B cell (primary cell): ENCODE measurements at regions not wholly inside any gene's neighbourhood (a gene's known extent, or its start where the extent isn't known, plus 50 kb on each side); places are given as distances from the start of the nearest gene placed in this dataset.
"Not testable (repeated sequence)": the region's sequence is repeated elsewhere in the genome, so short reads cannot be mapped to it uniquely, and the experiment has no call there.

ENCODE experiments used
- ATAC-seq: fragments of 200-7000 bp; cut with Tn5 transposase; one replicate; pipeline ENCODE4 v1.10.0; 2021; ENCODE audit warnings: low read depth, mild to moderate bottlenecking, moderate number of reproducible peaks, moderate library complexity
- CTCF ChIA-PET: fragments of 350-600 bp; sonication (Branson Sonifier 250); formaldehyde crosslinking; loops from one replicate; lab custom pipeline; 2021; ENCODE audit warnings: antibody characterized with exemption, inconsistent platforms; lab: Charles Lee
- POLR2A ChIA-PET: fragments of 350-600 bp; sonication (Branson Sonifier 250); formaldehyde crosslinking; loops from one replicate; lab custom pipeline; 2021; ENCODE audit warnings: antibody characterized with exemption; lab: Charles Lee
- DNase-seq: peaks from one replicate; pipeline ENCODE4 v3.0.0; 2013
- H2AFZ ChIP-seq: 2 replicates; pipeline ENCODE4 v1.6.1; 2012; ENCODE audit warnings: mild to moderate bottlenecking, low read depth, low read length; ENCODE audit not compliant: insufficient read depth, poor library complexity, severe bottlenecking
- H3K27ac ChIP-seq, 2 donors: 1 replicate in 1 of 2; 2 replicates in 1 of 2; pipeline ENCODE4 v1.5.1; 2012 to 2013; ENCODE audit warnings: low read length in 2 of 2, mild to moderate bottlenecking in 2 of 2, moderate library complexity in 1 of 2
- H3K27me3 ChIP-seq, 4 experiments: fragments of 200-600 bp in 1 of 4; sonication (generic) in 1 of 4; replicated peaks in 1 of 4; 1 replicate in 2 of 4; 2 replicates in 2 of 4; pipeline versions ENCODE4 v1.6.1 to v1.7.0; 2013 to 2016; ENCODE audit warnings: low read length in 3 of 4, mild to moderate bottlenecking in 2 of 4, mixed read lengths in 1 of 4, moderate library complexity in 1 of 4; ENCODE audit not compliant: insufficient read depth in 4 of 4, control insufficient read depth in 3 of 4; ENCODE audit errors: control extremely low read depth in 1 of 4
- H3K36me3 ChIP-seq, 2 experiments: replicated peaks in 1 of 2; 1 replicate in 1 of 2; 2 replicates in 1 of 2; pipeline versions ENCODE4 v1.6.1 to v1.7.1; 2013; ENCODE audit warnings: low read length in 1 of 2; ENCODE audit not compliant: insufficient read depth in 2 of 2, control insufficient read depth in 1 of 2; ENCODE audit errors: control extremely low read depth in 1 of 2, extremely low read depth in 1 of 2
- H3K4me1 ChIP-seq, 2 donors: fragments of 200-600 bp in 1 of 2; sonication (generic) in 1 of 2; 1 replicate in 1 of 2; 2 replicates in 1 of 2; pipeline versions ENCODE4 v1.5.1 to v1.6.1; 2013 to 2017; ENCODE audit warnings: low read length in 2 of 2; ENCODE audit not compliant: control insufficient read depth in 2 of 2, insufficient read depth in 2 of 2
- H3K4me2 ChIP-seq: replicated peaks from 2 replicates; pipeline ENCODE3; 2012; ENCODE audit warnings: mild to moderate bottlenecking, low read depth, low read length; ENCODE audit not compliant: poor library complexity, severe bottlenecking
- H3K4me3 ChIP-seq, 5 experiments: fragments of 200-600 bp in 1 of 5; sonication (generic) in 1 of 5; 1 replicate in 3 of 5; 2 replicates in 2 of 5; pipeline versions ENCODE4 v1.5.1 to v1.7.0; 2011 to 2016; ENCODE audit warnings: low read length in 4 of 5, mild to moderate bottlenecking in 4 of 5, low read depth in 2 of 5, control low read depth in 1 of 5, moderate library complexity in 1 of 5; ENCODE audit not compliant: insufficient read depth in 1 of 5; ENCODE audit errors: control extremely low read depth in 1 of 5, extremely low read depth in 1 of 5
- H3K79me2 ChIP-seq: fragments of 200-600 bp; sonication (generic); one replicate; pipeline ENCODE4 v1.6.0; 2016; ENCODE audit warnings: low read length; ENCODE audit not compliant: control insufficient read depth, insufficient read depth
- H3K9ac ChIP-seq: fragments of 200-600 bp; sonication (generic); 2 replicates; pipeline ENCODE4 v1.6.1; 2017; ENCODE audit warnings: mild to moderate bottlenecking, low read length, moderate library complexity
- H3K9me3 ChIP-seq, 3 donors: one replicate each; pipeline versions ENCODE4 v1.6.1 to v1.7.1; 2013; ENCODE audit warnings: low read length in 2 of 3; ENCODE audit not compliant: control insufficient read depth in 2 of 3, insufficient read depth in 1 of 3; ENCODE audit errors: control extremely low read depth in 1 of 3
- H4K20me1 ChIP-seq: 2 replicates; pipeline ENCODE4 v1.6.0; 2012; ENCODE audit warnings: mild to moderate bottlenecking, low read length; ENCODE audit not compliant: insufficient read depth, control insufficient read depth, poor library complexity, severe bottlenecking
- H3K27ac Mint-ChIP-seq: one replicate; pipeline ENCODE4 v1.8.0; 2021; ENCODE audit warnings: mixed read lengths
- H3K27me3 Mint-ChIP-seq: one replicate; pipeline ENCODE4 v1.8.0; 2021; ENCODE audit warnings: mixed read lengths
- H3K4me1 Mint-ChIP-seq: one replicate; pipeline ENCODE4 v1.8.0; 2021; ENCODE audit warnings: mixed read lengths
- H3K4me3 Mint-ChIP-seq: one replicate; pipeline ENCODE4 v1.8.0; 2021; ENCODE audit warnings: mixed read lengths
- H3K9me3 Mint-ChIP-seq: one replicate; pipeline ENCODE4 v1.8.0; 2022; ENCODE audit warnings: mixed read lengths; ENCODE audit not compliant: insufficient read depth
- EZH2 ChIP-seq: IDR thresholded peaks from 2 replicates; pipeline ENCODE4 v1.6.1; 2012; ENCODE audit warnings: borderline replicate concordance, low read depth, mild to moderate bottlenecking, moderate library complexity, low read length; ENCODE audit not compliant: insufficient read depth, poor library complexity, severe bottlenecking
- WGBS: methylation state at CpG from one replicate; pipeline ENCODE4 v1.1.5; 2013; ENCODE audit warnings: missing lambda C conversion rate; ENCODE audit not compliant: insufficient coverage; 5-methylcytosine and 5-hydroxymethylcytosine counted together
- intact Hi-C: fragments of 100-400 bp; cut with micrococcal nuclease; formaldehyde crosslinking; loops from one replicate; pipeline ENCODE4 v1.10.0; 2022
- TF ChIP-seq, protein P1 (sequence below): fragments of 200-600 bp; IDR thresholded peaks from one replicate; pipeline ENCODE4 v1.8.0; 2022; ENCODE audit warnings: antibody characterized with exemption, mild to moderate bottlenecking

DNA sequence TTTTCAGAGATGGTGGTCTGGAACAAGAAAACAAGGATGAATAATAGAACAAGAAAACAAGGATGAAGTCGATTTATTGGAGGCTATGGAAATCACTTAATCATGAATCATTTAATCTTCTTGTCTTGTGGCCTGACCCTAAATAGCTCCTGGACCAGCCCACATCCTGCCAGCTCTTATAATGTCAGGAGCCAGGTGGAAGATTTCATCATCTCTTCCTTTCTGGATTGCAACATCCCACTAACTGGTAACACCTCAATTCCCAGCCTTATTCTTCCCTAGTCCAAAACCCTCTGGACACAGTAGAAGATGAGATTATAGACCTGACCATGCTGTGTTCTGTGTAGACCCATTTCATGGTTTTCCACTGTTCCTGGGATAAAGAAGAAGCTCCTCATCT lies 470.1 kb upstream of the USP9Y start:
- Histone ChIP-seq H3K36me3 (no peaks in the 10 kb centered on the region), H3K9me3 (no peaks in the 10 kb centered on the region), H3K4me3 (no peak overlapping the region), H3K4me2 (no peak overlapping the region), H3K9ac (no peak overlapping the region), H3K4me1 (no peaks in the 10 kb centered on the region), H2AFZ (no peak overlapping the region), H4K20me1 (no peaks in the 10 kb centered on the region), H3K27ac (no peak overlapping the region), H3K79me2 (no peaks in the 10 kb centered on the region), H3K27me3 (no peaks in the 10 kb centered on the region)
- no CpG with 5 or more reads among the region's 1 CpG for WGBS
- Mint-ChIP-seq H3K9me3 (no peaks in the 10 kb centered on the region), H3K27ac (no peak overlapping the region), H3K4me3 (no peak overlapping the region), H3K4me1 (no peaks in the 10 kb centered on the region), H3K27me3 (no peaks in the 10 kb centered on the region)
- POLR2A ChIA-PET = no interaction called here
- TF ChIP-seq EZH2 = no peak
- TF ChIP-seq, protein P1, sequence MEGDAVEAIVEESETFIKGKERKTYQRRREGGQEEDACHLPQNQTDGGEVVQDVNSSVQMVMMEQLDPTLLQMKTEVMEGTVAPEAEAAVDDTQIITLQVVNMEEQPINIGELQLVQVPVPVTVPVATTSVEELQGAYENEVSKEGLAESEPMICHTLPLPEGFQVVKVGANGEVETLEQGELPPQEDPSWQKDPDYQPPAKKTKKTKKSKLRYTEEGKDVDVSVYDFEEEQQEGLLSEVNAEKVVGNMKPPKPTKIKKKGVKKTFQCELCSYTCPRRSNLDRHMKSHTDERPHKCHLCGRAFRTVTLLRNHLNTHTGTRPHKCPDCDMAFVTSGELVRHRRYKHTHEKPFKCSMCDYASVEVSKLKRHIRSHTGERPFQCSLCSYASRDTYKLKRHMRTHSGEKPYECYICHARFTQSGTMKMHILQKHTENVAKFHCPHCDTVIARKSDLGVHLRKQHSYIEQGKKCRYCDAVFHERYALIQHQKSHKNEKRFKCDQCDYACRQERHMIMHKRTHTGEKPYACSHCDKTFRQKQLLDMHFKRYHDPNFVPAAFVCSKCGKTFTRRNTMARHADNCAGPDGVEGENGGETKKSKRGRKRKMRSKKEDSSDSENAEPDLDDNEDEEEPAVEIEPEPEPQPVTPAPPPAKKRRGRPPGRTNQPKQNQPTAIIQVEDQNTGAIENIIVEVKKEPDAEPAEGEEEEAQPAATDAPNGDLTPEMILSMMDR = no peak
- DNase-seq = no peak
- no peak for ATAC-seq
- CTCF ChIA-PET = no interaction called here
- intact Hi-C loops = no loop called here

DNA sequence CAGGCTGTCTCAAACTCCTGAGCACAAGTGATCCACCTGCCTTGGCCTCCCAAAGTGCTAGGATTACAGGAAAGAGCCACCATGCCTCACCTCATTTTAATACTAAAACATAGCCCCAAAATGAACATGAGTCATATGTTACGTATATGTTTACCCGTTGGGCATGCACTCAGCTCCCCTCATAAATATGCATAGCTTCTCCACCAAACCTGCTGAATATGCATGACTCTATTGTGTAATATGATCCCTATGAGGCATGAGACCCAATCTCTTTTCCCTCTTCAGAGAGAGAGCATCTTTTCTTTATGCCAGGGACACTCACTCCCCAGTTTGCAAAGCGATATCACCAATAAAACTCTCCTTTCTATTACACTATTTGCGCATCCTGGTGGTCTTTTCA lies 464.6 kb upstream of the USP9Y start:
- ChIA-PET POLR2A (no interaction called here), CTCF (no interaction called here)
- TF ChIP-seq, protein P1 = no peak
- no peak for TF ChIP-seq EZH2
- no peak overlapping the region for H3K4me3 Mint-ChIP-seq
- H3K36me3 ChIP-seq = no peaks in the 10 kb centered on the region
- intact Hi-C loops = no loop called here
- ATAC-seq = no peak
- no CpG with 5 or more reads among the region's 4 CpGs for WGBS
- H2AFZ ChIP-seq = no peak overlapping the region
- H3K27me3 ChIP-seq = no peaks in the 10 kb centered on the region
- H3K27me3 Mint-ChIP-seq = no peaks in the 10 kb centered on the region
- no peak overlapping the region for H3K4me3 ChIP-seq
- H3K9ac ChIP-seq = no peak overlapping the region
- DNase-seq = no peak
- no peaks in the 10 kb centered on the region for H3K9me3 Mint-ChIP-seq
- no peak overlapping the region for H3K4me2 ChIP-seq
- H4K20me1 ChIP-seq = no peaks in the 10 kb centered on the region
- no peaks in the 10 kb centered on the region for H3K9me3 ChIP-seq
- no peaks in the 10 kb centered on the region for H3K4me1 Mint-ChIP-seq
- no peak overlapping the region for H3K27ac ChIP-seq
- no peak overlapping the region for H3K27ac Mint-ChIP-seq
- H3K79me2 ChIP-seq = no peaks in the 10 kb centered on the region
- H3K4me1 ChIP-seq = no peaks in the 10 kb centered on the region

DNA sequence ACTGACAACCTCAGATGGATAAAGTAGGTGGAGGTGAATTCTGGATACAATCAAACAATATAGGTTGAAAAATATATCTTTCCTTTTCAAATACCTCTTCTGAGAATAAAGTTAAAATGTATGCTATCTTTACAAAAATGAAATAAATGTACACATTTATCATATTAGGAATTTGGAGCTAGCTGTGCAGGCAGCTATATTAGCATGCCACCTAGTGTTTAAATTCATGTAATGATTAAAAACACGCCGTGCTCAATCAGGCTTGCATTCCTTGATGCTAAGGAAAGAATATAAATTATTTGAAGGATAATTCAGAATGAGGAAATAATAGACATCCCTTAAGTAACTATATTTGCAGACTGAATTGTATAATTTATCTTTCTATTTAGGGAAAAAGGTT lies 460.7 kb upstream of the USP9Y start:
- DNase-seq, H3K4me1 Mint-ChIP-seq, H3K9ac ChIP-seq, H3K4me3 Mint-ChIP-seq, H3K27me3 ChIP-seq, H3K36me3 ChIP-seq, ATAC-seq, H3K9me3 ChIP-seq, H3K79me2 ChIP-seq, intact Hi-C loops, H2AFZ ChIP-seq, H3K4me3 ChIP-seq, H3K27me3 Mint-ChIP-seq, H3K27ac Mint-ChIP-seq, H3K9me3 Mint-ChIP-seq, CTCF ChIA-PET, H3K27ac ChIP-seq, H3K4me2 ChIP-seq, H3K4me1 ChIP-seq, POLR2A ChIA-PET, H4K20me1 ChIP-seq: not testable (repeated sequence)
- no CpG with 5 or more reads among the region's 2 CpGs for WGBS
